NCI-H1694 treated with DMSO at 0.1 percent for 48 hours (cell line): ENCODE measurements at regions not wholly inside any gene's neighbourhood (a gene's known extent, or its start where the extent isn't known, plus 50 kb on each side); places are given as distances from the start of the nearest gene placed in this dataset.
A peak's percentile ranks its signal among the peaks of the same experiment; 100 is the strongest.

Source experiments
- DNase-seq: peaks from one replicate; lab custom pipeline; 2025; lab: John Stamatoyannopoulos, UW

DNA sequence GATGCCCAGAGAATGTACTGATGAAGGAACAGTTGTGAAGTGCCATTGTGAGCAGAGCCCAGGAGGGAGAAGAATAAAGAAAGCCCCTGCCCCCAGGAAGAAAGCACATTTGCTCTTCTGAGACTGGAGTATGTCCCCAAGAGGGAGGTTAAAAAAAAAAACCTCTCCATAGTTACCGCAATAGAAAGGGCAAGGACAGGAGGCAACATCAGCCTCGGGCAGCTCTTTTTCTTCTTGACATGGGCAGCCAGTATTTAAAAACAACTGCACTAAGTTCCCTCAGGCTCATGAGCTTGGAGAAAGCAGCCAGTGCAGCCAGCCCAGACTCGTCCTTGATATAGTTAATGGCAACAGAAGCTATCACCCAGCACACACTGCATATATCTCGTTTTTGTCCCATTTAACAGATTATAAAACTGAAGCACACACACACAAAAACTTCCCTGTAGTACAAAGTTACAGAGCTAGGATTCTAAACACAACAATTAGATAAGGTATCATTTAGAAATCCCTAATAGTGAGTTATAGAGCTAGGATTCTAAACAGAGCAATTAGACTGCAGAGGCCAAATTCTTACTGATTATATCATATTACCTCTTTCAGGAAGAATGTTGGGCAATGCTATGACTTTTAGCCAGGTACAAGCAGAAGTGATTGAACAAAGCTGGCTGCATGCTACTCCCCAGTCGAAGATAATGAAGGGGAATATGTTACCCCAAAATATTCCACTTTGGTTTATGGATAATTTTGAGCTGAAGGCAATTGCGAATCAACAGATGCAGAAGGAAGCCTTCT lies 823.5 kb downstream of the GRID1 start:
- DNase-seq, result no peak

GRCh38 chr10:85544956-85545355 lies 821.6 kb downstream of the GRID1 start:
- DNase-seq, result no peak

DNA sequence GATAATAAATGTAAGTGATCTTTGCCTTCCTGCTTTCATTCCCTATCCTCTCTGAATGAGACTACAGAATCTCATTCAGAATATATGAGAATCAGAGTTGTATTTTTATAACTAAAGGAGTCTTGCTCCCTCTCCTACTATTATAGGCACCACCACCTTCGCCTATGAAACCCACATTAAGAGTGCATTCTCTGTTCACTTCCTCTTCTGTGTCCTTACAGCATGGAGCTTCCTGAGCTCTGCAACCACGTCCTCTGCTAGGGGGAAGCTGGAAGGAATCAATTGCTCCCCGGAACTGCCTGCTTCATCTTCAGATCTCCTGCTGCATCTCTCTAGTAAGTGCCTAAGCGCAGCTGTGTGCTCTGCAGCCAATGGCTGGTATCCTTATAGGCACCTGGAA lies 820.7 kb downstream of the GRID1 start:
- DNase-seq, result no peak

DNA sequence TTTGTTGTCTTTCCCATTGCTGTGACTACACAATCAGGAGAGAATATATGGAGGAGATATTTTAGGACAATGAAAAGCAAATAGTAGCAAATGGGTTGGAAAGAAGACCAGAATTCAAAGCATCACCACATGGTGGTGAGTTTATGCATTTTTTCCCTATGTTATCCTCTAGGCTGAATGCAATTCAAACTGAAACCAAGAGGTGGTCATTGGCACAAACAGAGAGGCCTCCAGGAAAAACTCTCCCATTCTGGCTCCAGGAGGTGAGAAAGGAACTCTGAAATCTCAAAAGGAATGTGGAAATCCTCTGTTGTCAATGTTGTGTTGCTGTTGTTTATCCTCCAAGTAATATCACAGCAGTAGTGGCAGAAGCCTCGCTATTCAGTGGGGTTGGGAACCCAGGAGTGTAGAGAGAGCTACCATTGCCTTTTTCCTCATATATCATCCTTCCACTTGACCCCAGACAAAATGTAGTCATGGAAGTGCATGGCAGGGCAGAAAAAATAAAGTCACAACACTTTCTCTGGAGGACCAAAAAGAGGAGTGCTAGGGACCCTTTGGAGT lies 819.1 kb downstream of the GRID1 start:
- no peak for DNase-seq

GRCh38 chr10:85548034-85548433 lies 818.6 kb downstream of the GRID1 start:
- DNase-seq, result peak; percentile 63
